ENCODE measurements at regions not wholly inside any gene's neighbourhood (a gene's known extent, or its start where the extent isn't known, plus 50 kb on each side); places are given as distances from the start of the nearest gene placed in this dataset.

- Histone ChIP-seq H4K5ac (ENCODE audit: insufficient read length, low read depth, low read length) (no peak overlapping the region), H2BK20ac (ENCODE audit: low read depth, low read length, poor library complexity, severe bottlenecking) (no peak overlapping the region), H3K27ac (ENCODE audit: insufficient read length, low read depth, low read length) (no peak overlapping the region), H3K9ac (ENCODE audit: extremely low read depth, insufficient read length, low read length) (no peak overlapping the region), H3K4me2 (ENCODE audit: insufficient read depth, insufficient read length, low read length) (no peak overlapping the region), H2BK5ac (ENCODE audit: insufficient read length, low read length) (no peak overlapping the region), H2BK120ac (ENCODE audit: low read depth, low read length, poor library complexity, severe bottlenecking) (no peak overlapping the region), H3K18ac (ENCODE audit: insufficient read length, low read depth, low read length) (no peak overlapping the region), H3K14ac (ENCODE audit: insufficient read depth, low read length) (no peak overlapping the region), H2AK5ac (ENCODE audit: insufficient read length, low read length) (no peak overlapping the region), H3K27me3 (ENCODE audit: insufficient read depth, low read length) (no peaks in the 10 kb centered on the region), H3K23ac (ENCODE audit: insufficient read length, low read depth, low read length) (no peak overlapping the region), H4K20me1 (ENCODE audit: control insufficient read depth, insufficient read depth, insufficient read length) (no peaks in the 10 kb centered on the region), H2BK12ac (ENCODE audit: insufficient read length, low read depth, low read length) (no peak overlapping the region), H2BK15ac (ENCODE audit: low read depth, low read length) (no peak overlapping the region), H3T11ph (ENCODE audit: low read length) (no peak overlapping the region), H3K56ac (ENCODE audit: insufficient read length, low read depth, low read length) (no peak overlapping the region), H3K23me2 (ENCODE audit: insufficient read length, low read depth, low read length, poor library complexity, severe bottlenecking) (no peaks in the 10 kb centered on the region), H3K4ac (ENCODE audit: low read depth, low read length) (no peak overlapping the region), H3K79me2 (ENCODE audit: insufficient read depth, low read length) (no peaks in the 10 kb centered on the region), H3K79me1 (ENCODE audit: insufficient read depth, low read depth, low read length, poor library complexity, severe bottlenecking) (no peaks in the 10 kb centered on the region), H3K4me1 (ENCODE audit: insufficient read depth, low read length) (no peaks in the 10 kb centered on the region), H2AFZ (ENCODE audit: low read length) (no peak overlapping the region), H3K9me3 (ENCODE audit: control insufficient read depth, low read depth, low read length) (no peaks in the 10 kb centered on the region), H4K8ac (replicated peaks; ENCODE audit: insufficient read length, low read depth, low read length) (no peak overlapping the region), H4K91ac (ENCODE audit: insufficient read length, low read depth, low read length) (no peak overlapping the region)
- H3K4me3 Mint-ChIP-seq = no peak overlapping the region
- peaks cover 0 to 3% of the 10 kb centered on the region in 2 experiments; a peak in 1 of 4 replicates for H3K4me1 Mint-ChIP-seq
- H3K9me3 Mint-ChIP-seq = peaks cover 0 to 3% of the 10 kb centered on the region in 2 experiments; a peak in 1 of 5 replicates
- no peaks in the 10 kb centered on the region; a peak in 1 of 7 replicates for H3K36me3 Mint-ChIP-seq (ENCODE audit: insufficient read depth in 1 of 3, low read depth in 3 of 3)
- no peak overlapping the region for H3K27ac Mint-ChIP-seq
- no peak for DNase-seq
- H3K27me3 Mint-ChIP-seq (ENCODE audit: low read depth) = no peaks in the 10 kb centered on the region
- TF ChIP-seq, protein P1, sequence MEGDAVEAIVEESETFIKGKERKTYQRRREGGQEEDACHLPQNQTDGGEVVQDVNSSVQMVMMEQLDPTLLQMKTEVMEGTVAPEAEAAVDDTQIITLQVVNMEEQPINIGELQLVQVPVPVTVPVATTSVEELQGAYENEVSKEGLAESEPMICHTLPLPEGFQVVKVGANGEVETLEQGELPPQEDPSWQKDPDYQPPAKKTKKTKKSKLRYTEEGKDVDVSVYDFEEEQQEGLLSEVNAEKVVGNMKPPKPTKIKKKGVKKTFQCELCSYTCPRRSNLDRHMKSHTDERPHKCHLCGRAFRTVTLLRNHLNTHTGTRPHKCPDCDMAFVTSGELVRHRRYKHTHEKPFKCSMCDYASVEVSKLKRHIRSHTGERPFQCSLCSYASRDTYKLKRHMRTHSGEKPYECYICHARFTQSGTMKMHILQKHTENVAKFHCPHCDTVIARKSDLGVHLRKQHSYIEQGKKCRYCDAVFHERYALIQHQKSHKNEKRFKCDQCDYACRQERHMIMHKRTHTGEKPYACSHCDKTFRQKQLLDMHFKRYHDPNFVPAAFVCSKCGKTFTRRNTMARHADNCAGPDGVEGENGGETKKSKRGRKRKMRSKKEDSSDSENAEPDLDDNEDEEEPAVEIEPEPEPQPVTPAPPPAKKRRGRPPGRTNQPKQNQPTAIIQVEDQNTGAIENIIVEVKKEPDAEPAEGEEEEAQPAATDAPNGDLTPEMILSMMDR (conservative IDR thresholded peaks at IDR 0.05) = no peak
- WGBS (ENCODE audit: extremely low coverage, insufficient read length, low lambda C conversion rate) = no CpG with 5 or more reads among the region's 1 CpG
These were observed 900.8 kb downstream of the XPNPEP1 start for GRCh38 chr10:109022417-109023049.

All from H9 (cell line).